HG03342 (cell line): ENCODE measurements at regions not wholly inside any gene's neighbourhood (a gene's known extent, or its start where the extent isn't known, plus 50 kb on each side); places are given as distances from the start of the nearest gene placed in this dataset.

Source experiments
- ATAC-seq: cut with Tn5 transposase; IDR thresholded peaks from one replicate; pipeline ENCODE4 v1.9.1; 2021; ENCODE audit warnings: mild to moderate bottlenecking, moderate library complexity; ENCODE audit not compliant: unreplicated experiment

DNA sequence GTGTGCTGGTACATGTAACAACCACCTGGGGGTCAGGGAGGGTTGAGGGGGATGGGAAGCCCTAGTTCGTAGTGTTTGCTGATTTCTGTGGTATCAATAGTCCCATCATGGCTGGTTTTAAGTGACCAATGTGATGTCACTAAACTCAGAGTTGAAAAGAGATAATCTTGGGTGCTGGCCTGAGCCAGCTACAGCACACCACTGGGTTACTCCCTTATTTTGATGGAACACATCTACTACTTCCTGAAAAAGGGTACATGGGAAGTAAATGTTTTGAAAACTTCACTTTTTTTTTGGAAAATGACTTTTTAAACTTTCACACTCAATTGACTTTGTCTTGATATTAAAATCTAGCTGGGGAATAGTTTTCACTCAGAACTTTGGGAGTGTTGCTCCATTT is 87.0 kb upstream of the CXCR4 start:
- no peak for ATAC-seq

DNA sequence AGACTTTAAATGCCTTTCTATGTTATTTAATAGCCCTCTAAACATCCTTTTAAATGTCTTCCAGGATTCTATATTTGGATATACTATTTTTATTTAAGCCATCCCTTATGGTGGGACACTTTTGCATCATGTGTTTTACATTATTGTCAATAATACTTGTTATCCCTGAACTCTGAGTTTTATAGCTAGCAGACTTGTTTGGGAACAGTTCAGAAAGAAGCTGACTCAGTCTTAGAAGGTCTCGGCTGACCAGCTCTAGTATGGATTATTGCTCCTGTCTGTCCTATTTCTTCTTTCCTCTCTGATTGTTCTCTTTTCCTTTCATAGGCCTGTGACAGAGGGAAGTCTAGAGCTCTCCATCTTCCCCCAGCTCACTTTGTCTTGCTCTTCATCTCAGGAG is 77.3 kb upstream of the CXCR4 start:
- no peak for ATAC-seq

DNA sequence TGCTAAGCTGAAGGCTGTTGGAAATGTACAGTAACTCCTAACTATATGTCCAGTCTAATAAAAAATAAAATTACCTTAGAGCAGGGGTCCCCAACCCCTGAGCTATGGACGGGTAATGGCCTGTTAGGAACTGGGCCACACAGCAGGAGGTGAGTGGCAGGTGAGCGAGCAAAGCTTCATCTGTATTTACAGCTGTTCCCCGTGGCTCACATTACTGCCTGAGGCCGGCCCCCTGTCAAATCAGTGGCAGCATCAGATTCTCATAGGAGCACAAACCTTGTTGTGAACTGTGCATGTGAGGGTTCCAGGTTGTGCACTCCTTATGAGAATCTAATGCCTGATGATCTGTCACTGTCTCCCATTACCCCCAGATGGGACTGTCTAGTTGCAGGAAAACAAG is 73.1 kb upstream of the CXCR4 start:
- ATAC-seq, result no peak

DNA sequence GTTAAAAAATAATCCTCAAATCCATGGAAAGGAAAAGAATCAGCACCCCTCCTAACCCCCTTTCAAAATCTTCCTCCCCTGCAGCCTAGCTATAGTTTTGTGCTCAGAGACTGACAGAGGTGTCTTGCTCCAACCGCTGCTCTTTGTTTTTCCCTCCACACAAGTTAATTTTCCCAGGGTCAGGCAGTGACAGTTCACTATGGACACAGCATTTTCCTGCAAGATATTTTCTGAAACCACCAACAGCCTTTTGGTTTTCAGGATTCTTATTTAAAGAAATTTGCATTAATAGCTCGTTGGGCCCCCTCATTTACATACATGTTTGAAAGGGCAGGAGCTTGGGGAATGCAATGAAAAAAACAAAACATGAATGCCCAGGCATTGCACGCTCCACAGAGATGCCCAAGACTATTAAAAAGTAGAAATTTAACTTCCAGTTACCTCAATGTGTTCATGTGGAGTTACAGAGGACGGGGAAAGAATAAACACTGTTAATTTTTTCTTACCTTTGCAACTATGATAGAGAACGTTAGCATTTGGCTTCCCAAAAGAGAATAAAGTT is 71.4 kb upstream of the CXCR4 start:
- ATAC-seq, result no peak

DNA sequence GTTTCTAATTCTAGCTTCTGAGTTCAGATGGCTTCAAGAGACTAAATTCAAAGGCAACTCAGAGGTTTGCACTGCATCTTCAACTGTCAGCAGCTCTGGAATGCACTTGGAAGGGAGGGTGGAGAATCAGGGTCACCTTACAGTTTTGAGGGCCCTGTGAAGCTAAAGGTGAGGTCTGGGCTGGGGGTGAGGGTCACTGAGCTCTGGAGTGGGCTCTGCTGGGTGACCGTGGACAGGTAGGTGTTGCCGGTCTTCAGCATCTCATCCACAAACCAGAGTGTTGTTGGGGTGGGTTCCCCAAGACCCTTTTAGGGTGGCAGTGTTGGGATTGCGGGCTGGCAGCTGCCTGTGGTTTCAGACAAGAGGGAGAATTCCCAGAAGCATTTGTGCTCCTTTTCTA is 70.1 kb upstream of the CXCR4 start:
- ATAC-seq, result no peak

DNA sequence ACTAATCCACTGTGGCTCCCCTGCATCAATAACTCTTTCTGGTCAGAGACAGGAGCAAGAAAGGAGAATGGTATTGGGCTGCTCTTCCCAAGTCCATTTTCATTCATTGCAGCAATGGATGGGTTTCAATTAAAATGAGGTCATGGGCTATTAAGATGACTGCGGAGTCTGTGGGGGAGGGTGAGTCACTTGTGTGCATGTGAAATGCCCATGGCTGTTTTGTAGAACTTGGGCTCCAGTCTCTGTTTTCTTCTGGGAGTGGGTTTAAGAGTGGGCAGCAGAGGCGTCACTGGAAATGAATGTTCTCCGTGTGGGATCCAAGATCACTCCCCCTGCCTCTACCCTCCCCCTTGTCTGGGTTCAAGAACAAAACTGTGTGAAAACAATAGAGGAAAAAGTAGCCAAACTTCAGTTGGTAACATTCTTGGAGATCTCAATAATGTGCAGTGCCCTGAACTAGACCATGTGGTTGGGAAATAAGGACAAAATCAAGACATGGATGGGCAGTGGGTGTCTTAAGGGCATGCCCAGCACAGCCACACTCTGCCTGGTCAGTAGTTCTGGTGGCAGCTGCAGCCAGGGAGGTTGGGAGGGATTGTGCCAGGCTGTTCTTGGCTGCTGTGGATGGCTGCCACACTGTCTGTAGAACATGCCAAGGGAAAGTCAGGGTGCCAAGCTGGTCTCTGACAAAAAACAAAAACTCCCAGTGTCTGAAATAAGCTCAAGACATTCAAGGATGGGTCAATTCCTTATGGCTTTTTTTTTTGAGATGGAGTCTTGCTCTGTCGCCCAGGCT is 68.2 kb upstream of the CXCR4 start:
- ATAC-seq, result no peak

DNA sequence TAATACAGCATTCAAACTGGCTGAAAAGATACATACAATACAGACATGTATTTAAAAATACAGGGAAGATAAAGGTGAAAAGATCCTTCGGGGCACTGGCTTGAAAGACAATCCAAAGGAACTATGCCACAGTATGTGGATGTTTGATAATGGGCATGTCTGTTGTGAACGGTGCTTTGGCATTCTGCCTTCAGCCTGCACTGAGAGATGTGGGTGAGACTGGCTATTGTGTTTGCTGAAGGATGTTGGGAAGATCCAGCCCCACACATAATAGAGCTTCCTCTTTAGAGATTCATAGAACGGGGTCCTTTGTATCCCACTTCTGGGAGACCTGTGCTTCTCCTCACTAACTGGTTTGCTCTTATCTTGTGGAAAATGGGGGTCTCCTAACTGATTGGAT is 65.1 kb upstream of the CXCR4 start:
- no peak for ATAC-seq

DNA sequence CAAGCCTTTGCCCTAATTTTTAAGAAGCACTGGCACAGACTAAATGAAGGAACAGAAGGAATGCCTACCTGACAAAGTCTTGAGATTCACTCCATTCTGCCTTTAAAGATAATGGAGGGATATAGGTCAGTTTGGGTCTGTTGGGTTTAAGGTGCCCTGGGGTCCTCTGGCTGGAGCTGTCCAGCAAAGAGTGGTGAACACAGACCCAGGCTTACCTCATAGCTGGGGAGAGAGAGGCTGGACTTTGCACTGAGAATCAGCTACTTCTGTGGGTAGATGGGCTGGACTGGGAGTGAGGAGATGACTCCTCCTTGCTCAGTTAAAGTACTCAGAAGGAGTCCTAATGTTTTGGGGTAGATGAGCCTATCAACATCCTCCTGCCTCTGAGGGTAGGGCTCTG is 64.4 kb upstream of the CXCR4 start:
- no peak for ATAC-seq

DNA sequence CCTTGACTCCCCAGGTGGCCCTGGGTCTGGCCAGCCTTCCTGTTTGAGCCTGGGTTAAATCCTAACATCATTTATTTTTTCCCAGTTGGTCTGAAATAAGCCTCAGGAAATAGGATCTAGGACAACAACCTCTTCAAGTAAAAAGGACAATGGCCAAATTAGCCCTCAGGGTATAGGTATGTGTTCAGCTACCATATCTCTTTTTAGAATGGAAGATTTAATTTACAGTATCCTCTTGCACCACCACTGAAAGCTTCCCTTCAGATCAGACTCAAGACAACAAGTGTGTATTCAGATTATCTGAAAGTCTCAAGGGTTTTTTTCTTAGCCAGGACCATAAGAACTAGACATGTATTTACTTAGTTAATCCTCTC is 61.6 kb upstream of the CXCR4 start:
- ATAC-seq, result no peak

DNA sequence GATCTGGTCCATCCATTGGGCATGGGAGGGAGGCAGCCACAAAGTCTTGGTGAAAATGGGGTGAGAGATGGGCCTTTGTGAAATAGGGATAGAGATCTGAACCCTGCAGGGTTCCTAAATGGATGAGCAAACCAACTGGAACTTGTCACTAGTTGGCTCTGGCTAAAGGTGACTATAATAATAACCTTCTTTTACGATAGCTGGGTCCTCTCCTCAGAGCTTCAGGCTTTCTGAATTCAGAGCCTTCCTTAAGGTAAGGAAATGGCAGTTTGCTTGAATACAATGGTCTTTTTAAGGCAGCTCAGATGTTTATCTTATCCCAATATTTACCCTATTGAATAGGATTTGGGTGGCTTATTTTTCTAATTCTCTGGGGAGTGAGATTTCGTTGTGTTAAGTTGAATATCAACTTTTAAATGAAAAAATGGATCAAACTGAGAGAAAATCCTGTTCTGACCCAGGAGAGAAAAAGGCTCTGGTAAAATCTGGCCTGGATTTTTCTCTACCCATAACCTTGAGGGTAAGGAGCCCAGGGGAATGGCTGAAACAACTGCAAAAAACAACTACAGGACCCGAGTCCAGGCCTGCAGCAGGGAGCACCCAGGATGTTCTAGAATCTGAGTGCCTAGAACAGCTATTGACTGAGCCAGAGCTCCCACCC is 61.1 kb upstream of the CXCR4 start:
- ATAC-seq, result no peak

DNA sequence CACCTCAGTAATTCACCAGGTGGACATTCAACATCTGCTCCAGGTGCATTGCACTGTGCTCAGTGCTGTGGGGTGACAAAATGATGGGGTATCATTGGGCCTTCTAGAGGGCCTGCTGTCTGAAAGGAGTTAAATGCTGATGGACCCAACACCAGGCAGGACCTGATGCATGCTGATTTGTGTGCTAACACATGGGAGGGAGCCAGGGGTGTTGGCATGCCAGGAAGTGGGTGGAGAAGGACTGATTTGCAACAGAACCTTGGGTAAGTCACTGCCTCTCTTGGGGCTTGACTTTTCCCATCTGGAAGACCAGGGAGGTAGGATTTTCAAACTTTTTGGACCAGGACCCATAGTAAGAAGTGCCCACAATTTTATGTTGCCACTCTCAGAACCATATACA is 57.9 kb upstream of the CXCR4 start:
- ATAC-seq, result no peak

DNA sequence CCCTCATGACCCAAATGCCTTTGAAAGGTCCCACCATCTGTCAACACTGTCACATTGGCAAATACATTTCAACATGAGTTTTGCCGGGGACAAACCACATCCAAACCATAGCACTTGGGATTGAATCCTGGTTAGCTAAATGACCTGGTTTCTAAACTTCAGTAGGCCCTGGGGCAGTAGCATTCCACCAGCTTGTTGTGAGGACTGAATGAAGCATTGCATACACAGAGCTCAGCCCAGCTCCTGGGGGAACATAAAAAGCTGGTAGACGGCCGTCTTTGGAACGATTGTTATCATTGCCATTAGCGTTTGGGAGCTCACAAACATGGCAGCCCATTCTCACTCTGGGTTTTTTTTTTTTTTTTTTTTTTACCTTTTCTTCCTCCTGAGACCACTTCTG is 57.5 kb upstream of the CXCR4 start:
- ATAC-seq, result no peak

DNA sequence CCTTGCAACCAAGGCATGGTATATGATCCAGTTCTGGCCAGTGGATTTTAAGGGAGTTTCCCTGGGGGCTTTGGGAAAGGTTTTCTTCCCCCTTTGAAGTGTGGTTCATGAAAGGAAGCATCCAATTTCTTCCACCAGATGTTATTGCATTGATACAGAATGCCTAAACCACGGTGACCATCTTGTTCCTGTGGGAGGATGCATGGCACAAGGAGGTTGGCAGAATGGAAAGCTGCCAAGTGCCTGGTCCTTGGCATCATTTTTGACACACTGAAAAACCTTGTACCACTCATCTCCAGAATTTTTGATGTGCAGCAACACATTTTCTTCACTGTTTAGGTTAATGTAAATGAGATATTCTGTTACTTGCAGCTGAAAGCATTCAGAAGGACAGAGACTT is 55.2 kb upstream of the CXCR4 start:
- no peak for ATAC-seq

DNA sequence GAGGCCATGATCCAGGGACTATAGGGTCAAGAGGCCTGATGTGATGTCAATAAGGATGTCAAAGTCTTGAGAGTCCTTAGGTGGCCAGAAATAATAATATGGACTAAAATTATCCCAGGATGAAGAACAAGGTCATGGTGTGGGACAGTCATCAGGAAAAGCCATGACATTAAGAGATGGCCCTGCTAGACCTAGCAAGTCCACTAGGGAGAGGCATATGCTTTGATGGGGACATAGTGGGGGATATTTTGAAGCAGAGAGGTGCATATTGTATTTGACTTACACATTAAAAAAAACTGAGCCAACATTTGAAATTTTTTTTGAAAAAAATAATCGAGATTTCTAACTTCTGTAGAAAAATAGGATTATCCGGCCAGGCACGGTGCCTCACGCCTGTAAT is 53.3 kb upstream of the CXCR4 start:
- ATAC-seq, result no peak

DNA sequence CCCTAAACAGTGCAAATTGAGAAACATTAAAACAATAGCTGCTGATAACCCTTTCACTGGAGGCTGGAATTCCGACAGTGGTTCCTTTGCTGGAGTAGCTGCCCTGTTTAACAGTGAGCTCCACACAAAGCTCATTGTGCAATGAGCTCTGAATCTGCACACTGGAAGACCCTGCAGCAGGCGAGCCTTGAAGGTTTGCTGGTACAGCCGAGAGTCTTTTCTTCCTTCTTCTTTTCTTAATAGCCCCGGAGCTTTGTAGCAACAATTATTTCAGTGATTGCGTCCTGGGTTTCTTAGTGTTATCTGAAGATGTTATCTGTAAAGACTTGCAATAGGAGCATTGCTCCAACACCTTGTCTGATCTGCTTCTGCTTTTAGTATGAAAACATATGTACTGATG is 50.8 kb upstream of the CXCR4 start:
- ATAC-seq, result no peak

DNA sequence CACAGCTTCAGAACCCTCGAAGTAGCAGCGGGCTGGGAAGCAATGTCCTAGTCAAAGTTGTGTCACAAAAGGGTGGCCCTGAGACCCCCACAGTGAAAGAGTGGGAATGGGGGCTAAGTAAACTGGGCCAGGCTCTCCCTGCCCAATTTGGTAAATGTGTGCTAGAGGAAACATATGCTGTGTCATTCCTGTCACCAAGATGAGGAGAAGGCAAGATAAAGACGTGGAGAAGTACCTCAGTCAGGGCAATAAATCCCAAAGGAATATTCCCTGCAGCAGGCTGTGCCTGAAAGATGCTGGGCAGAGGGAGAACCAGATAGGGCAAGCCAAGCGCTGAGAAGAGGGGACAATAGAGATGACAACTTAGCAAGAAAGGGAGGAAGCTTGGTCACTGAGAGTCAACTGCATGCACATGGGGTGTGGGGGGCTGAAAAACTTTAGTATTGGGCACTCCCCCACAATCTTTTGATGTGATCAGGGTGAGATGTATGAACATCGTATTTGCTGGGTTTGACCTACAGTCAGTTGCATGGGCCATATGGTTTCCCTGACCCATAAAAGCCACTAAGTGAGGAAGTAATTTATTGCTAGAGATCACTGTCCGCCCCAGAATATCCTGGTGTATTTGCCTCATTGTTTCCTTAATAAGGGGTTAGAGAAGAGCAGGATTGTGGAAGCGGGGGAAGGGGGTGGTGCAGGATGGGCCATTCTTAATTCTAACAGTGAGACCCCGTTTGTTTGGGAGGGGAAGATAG is 49.9 kb upstream of the CXCR4 start:
- no peak for ATAC-seq
